Fibroblast of lung (primary cell): ENCODE measurements at regions not wholly inside any gene's neighbourhood (a gene's known extent, or its start where the extent isn't known, plus 50 kb on each side); places are given as distances from the start of the nearest gene placed in this dataset.

Experiments
- DNase-seq, 2 donors: peaks; one replicate each; pipeline versions ENCODE4 v3.0.0 to v3.0.0-alpha.2; 2010; ENCODE audit warnings: low read depth in 2 of 2
- H2AFZ ChIP-seq: 2 replicates; pipeline ENCODE4 v1.5.1; 2012; ENCODE audit warnings: low read length, control low read depth, inconsistent platforms
- H3K27ac ChIP-seq: 2 replicates; pipeline ENCODE4 v1.5.1; 2011; ENCODE audit warnings: low read length, control low read depth; ENCODE audit not compliant: insufficient read depth
- H3K27me3 ChIP-seq: 2 replicates; pipeline ENCODE4 v1.5.1; 2011; ENCODE audit warnings: mild to moderate bottlenecking, low read length; ENCODE audit not compliant: control insufficient read depth, insufficient read depth
- H3K36me3 ChIP-seq: 2 replicates; pipeline ENCODE4 v1.5.1; 2011; ENCODE audit warnings: low read length; ENCODE audit not compliant: control insufficient read depth, insufficient read depth
- H3K4me1 ChIP-seq: 2 replicates; pipeline ENCODE4 v1.5.1; 2011; ENCODE audit warnings: low read length; ENCODE audit not compliant: control insufficient read depth, insufficient read depth; ENCODE audit errors: extremely low read depth
- H3K4me2 ChIP-seq: 2 replicates; pipeline ENCODE4 v1.5.1; 2011; ENCODE audit warnings: low read length, control low read depth; ENCODE audit not compliant: insufficient read depth; ENCODE audit errors: extremely low read depth
- H3K4me3 ChIP-seq, 4 experiments: fragments of 200-600 bp in 1 of 4; sonication (generic) in 1 of 4; replicated peaks in 1 of 4; 2 replicates each; pipeline ENCODE4 v1.5.1; 2011 to 2016; ENCODE audit warnings: low read length in 4 of 4, low read depth in 3 of 4, mild to moderate bottlenecking in 3 of 4, control low read depth in 2 of 4, inconsistent platforms in 1 of 4, mixed read lengths in 1 of 4; ENCODE audit not compliant: insufficient read depth in 1 of 4; ENCODE audit errors: control extremely low read depth in 1 of 4
- H3K79me2 ChIP-seq: 2 replicates; pipeline ENCODE4 v1.5.1; 2012; ENCODE audit warnings: mild to moderate bottlenecking, low read length, inconsistent platforms; ENCODE audit not compliant: control insufficient read depth, insufficient read depth
- H3K9ac ChIP-seq: 2 replicates; pipeline ENCODE4 v1.5.1; 2011; ENCODE audit warnings: mild to moderate bottlenecking, low read length, control low read depth; ENCODE audit not compliant: insufficient read depth
- H3K9me3 ChIP-seq: 2 replicates; pipeline ENCODE4 v1.5.1; 2012; ENCODE audit warnings: low read depth, low read length; ENCODE audit not compliant: control insufficient read depth, insufficient read depth
- H4K20me1 ChIP-seq: 2 replicates; pipeline ENCODE4 v1.5.1; 2011; ENCODE audit warnings: low read length; ENCODE audit not compliant: control insufficient read depth, insufficient read depth; ENCODE audit errors: extremely low read depth
- CTCF ChIP-seq, 2 donors: IDR thresholded peaks in 1 of 2; conservative IDR thresholded peaks in 1 of 2; 1 replicate in 1 of 2; 2 replicates in 1 of 2; pipeline ENCODE4 v1.5.1; 2011 to 2012; ENCODE audit warnings: low read length in 2 of 2, control low read depth in 1 of 2, inconsistent platforms in 1 of 2, low read depth in 1 of 2, mild to moderate bottlenecking in 1 of 2
- EZH2 ChIP-seq: IDR thresholded peaks from 2 replicates; pipeline ENCODE4 v1.5.1; 2012; ENCODE audit warnings: low read length, control low read depth, mild to moderate bottlenecking; ENCODE audit errors: missing control alignments

- no peak overlapping the region for H2AFZ ChIP-seq
- no peaks in the 10 kb centered on the region for H3K9me3 ChIP-seq
- peaks cover 11% of the 10 kb centered on the region for H3K4me1 ChIP-seq
- no peak overlapping the region for H3K4me2 ChIP-seq
- DNase-seq: peak in 1 of 2 donors; percentile 69
- H4K20me1 ChIP-seq: no peaks in the 10 kb centered on the region
- H3K79me2 ChIP-seq: no peaks in the 10 kb centered on the region
- no peak overlapping the region for H3K27ac ChIP-seq
- no peaks in the 10 kb centered on the region for H3K27me3 ChIP-seq
- no peaks in the 10 kb centered on the region for H3K36me3 ChIP-seq
- H3K9ac ChIP-seq: no peak overlapping the region
- no peak for TF ChIP-seq EZH2
- no peak for TF ChIP-seq CTCF (conservative IDR thresholded peaks at IDR 0.05 in 1 of 2, IDR thresholded peaks at IDR 0.05 in 1 of 2; ENCODE audit: low read depth in 1 of 2, low read length in 2 of 2)
- H3K4me3 ChIP-seq: no peak overlapping the region
Observed at GRCh38 chr6:21771626-21772320, 178.2 kb downstream of the SOX4 start.

GRCh38 chr6:21772477-21772876 is 178.9 kb downstream of the SOX4 start:
- Histone ChIP-seq H3K9me3 (no peaks in the 10 kb centered on the region), H3K27ac (no peak overlapping the region), H2AFZ (no peak overlapping the region), H3K4me2 (no peak overlapping the region), H3K9ac (no peak overlapping the region), H4K20me1 (no peaks in the 10 kb centered on the region), H3K4me3 (no peak overlapping the region), H3K36me3 (no peaks in the 10 kb centered on the region), H3K27me3 (no peaks in the 10 kb centered on the region), H3K79me2 (no peaks in the 10 kb centered on the region), H3K4me1 (peaks cover 11% of the 10 kb centered on the region)
- no peak for DNase-seq
- TF ChIP-seq EZH2 (no peak), CTCF (conservative IDR thresholded peaks at IDR 0.05 in 1 of 2, IDR thresholded peaks at IDR 0.05 in 1 of 2; ENCODE audit: low read depth in 1 of 2, low read length in 2 of 2) (no peak)

- no peak overlapping the region for H3K27ac ChIP-seq
Observed at GRCh38 chr6:21772884-21773575, 179.5 kb downstream of the SOX4 start.

More at GRCh38 chr6:21772884-21773575, 179.5 kb downstream of the SOX4 start:
- H3K36me3 ChIP-seq: no peaks in the 10 kb centered on the region
- H3K4me1 ChIP-seq: peaks cover 11% of the 10 kb centered on the region
- H3K4me2 ChIP-seq: no peak overlapping the region
- no peak for TF ChIP-seq EZH2
- TF ChIP-seq CTCF (conservative IDR thresholded peaks at IDR 0.05 in 1 of 2, IDR thresholded peaks at IDR 0.05 in 1 of 2; ENCODE audit: low read depth in 1 of 2, low read length in 2 of 2): no peak
- H4K20me1 ChIP-seq: no peaks in the 10 kb centered on the region
- no peaks in the 10 kb centered on the region for H3K9me3 ChIP-seq
- H3K27me3 ChIP-seq: no peaks in the 10 kb centered on the region
- no peaks in the 10 kb centered on the region for H3K79me2 ChIP-seq
- no peak overlapping the region for H3K4me3 ChIP-seq
- H2AFZ ChIP-seq: no peak overlapping the region
- H3K9ac ChIP-seq: peak overlapping the region; percentile 2
- DNase-seq: no peak
